ENCODE measurements at regions not wholly inside any gene's neighbourhood (a gene's known extent, or its start where the extent isn't known, plus 50 kb on each side); places are given as distances from the start of the nearest gene placed in this dataset.

- Histone ChIP-seq H3K36me3 (no peaks in the 10 kb centered on the region), H3K27me3 (no peaks in the 10 kb centered on the region), H3K9me3 (no peaks in the 10 kb centered on the region), H3K4me3 (no peak overlapping the region), H3K27ac (no peak overlapping the region), H3K4me1 (no peaks in the 10 kb centered on the region)
- TF ChIP-seq CTCF (IDR thresholded peaks at IDR 0.05) (no peak), POLR2A (IDR thresholded peaks at IDR 0.05) (no peak), POLR2AphosphoS5 (IDR thresholded peaks at IDR 0.05) (no peak), EP300 (IDR thresholded peaks at IDR 0.05) (no peak)
- 90% methylated on average over 3 of the region's 3 CpGs for WGBS
- no peak for DNase-seq (ENCODE audit: low spot score in 2 of 2)
Measured at GRCh38 chr6:160858886-160859285, 132.7 kb upstream of the MAP3K4 start.

- no peak overlapping the region for H3K27ac ChIP-seq
- TF ChIP-seq POLR2AphosphoS5 (IDR thresholded peaks at IDR 0.05) (no peak), EP300 (IDR thresholded peaks at IDR 0.05) (no peak), POLR2A (IDR thresholded peaks at IDR 0.05) (no peak), CTCF (IDR thresholded peaks at IDR 0.05) (no peak)
- 72% methylated on average over 8 of the region's 9 CpGs for WGBS
- no peaks in the 10 kb centered on the region for H3K4me1 ChIP-seq
- no peaks in the 10 kb centered on the region for H3K9me3 ChIP-seq
- no peaks in the 10 kb centered on the region for H3K27me3 ChIP-seq
- no peak for DNase-seq (ENCODE audit: low spot score in 2 of 2)
- H3K4me3 ChIP-seq, result no peak overlapping the region
- H3K36me3 ChIP-seq, result no peaks in the 10 kb centered on the region
Measured at GRCh38 chr6:160859822-160860221, 131.7 kb upstream of the MAP3K4 start.

- 38% methylated on average over 3 of the region's 4 CpGs for WGBS
- TF ChIP-seq POLR2A (IDR thresholded peaks at IDR 0.05) (no peak), CTCF (IDR thresholded peaks at IDR 0.05) (no peak), EP300 (IDR thresholded peaks at IDR 0.05) (no peak), POLR2AphosphoS5 (IDR thresholded peaks at IDR 0.05) (no peak)
Measured at GRCh38 chr6:160861824-160862223, 129.7 kb upstream of the MAP3K4 start.

GRCh38 chr6:160863782-160864181, 127.8 kb upstream of the MAP3K4 start:
- Histone ChIP-seq H3K4me1 (no peaks in the 10 kb centered on the region), H3K4me3 (no peak overlapping the region), H3K27me3 (no peaks in the 10 kb centered on the region), H3K36me3 (no peaks in the 10 kb centered on the region), H3K9me3 (no peaks in the 10 kb centered on the region), H3K27ac (no peak overlapping the region)
- TF ChIP-seq CTCF (IDR thresholded peaks at IDR 0.05) (no peak), EP300 (IDR thresholded peaks at IDR 0.05) (no peak), POLR2A (IDR thresholded peaks at IDR 0.05) (no peak), POLR2AphosphoS5 (IDR thresholded peaks at IDR 0.05) (no peak)
- WGBS, result 95% methylated on average over 18 of the region's 18 CpGs
- no peak for DNase-seq (ENCODE audit: low spot score in 2 of 2)

More at GRCh38 chr6:160861824-160862223, 129.7 kb upstream of the MAP3K4 start:
- no peaks in the 10 kb centered on the region for H3K4me1 ChIP-seq
- no peaks in the 10 kb centered on the region for H3K27me3 ChIP-seq
- H3K9me3 ChIP-seq, result no peaks in the 10 kb centered on the region
- DNase-seq (ENCODE audit: low spot score in 2 of 2), result no peak
- no peaks in the 10 kb centered on the region for H3K36me3 ChIP-seq
- H3K4me3 ChIP-seq, result no peak overlapping the region
- no peak overlapping the region for H3K27ac ChIP-seq

GRCh38 chr6:160871320-160871719, 120.2 kb upstream of the MAP3K4 start:
- no peaks in the 10 kb centered on the region for H3K27me3 ChIP-seq
- WGBS, result 96% methylated on average over 1 of the region's 1 CpG
- no peak overlapping the region for H3K27ac ChIP-seq
- no peaks in the 10 kb centered on the region for H3K9me3 ChIP-seq
- no peak overlapping the region for H3K4me3 ChIP-seq
- no peaks in the 10 kb centered on the region for H3K36me3 ChIP-seq
- H3K4me1 ChIP-seq, result no peaks in the 10 kb centered on the region
- DNase-seq (ENCODE audit: low spot score in 2 of 2), result no peak
- TF ChIP-seq CTCF (IDR thresholded peaks at IDR 0.05), result no peak
- TF ChIP-seq EP300 (IDR thresholded peaks at IDR 0.05), result no peak
- no peak for TF ChIP-seq POLR2AphosphoS5 (IDR thresholded peaks at IDR 0.05)
- TF ChIP-seq POLR2A (IDR thresholded peaks at IDR 0.05), result no peak

Measured in suprapubic skin (tissue), 4 donors.